DOHH2 (cell line): ENCODE measurements at regions not wholly inside any gene's neighbourhood (a gene's known extent, or its start where the extent isn't known, plus 50 kb on each side); places are given as distances from the start of the nearest gene placed in this dataset.

Source experiments
- H3F3A ChIP-seq: fragments of 200-600 bp; sonication (generic), shearing (Covaris generic); 2 replicates; pipeline ENCODE4 v1.6.0; 2016; ENCODE audit warnings: antibody characterized with exemption, mild to moderate bottlenecking; ENCODE audit not compliant: control insufficient read depth, insufficient read depth
- H3K27ac ChIP-seq: fragments of 200-600 bp; sonication (generic); 2 replicates; pipeline ENCODE4 v1.5.1; 2014; ENCODE audit warnings: low read depth, mild to moderate bottlenecking, low read length, moderate library complexity
- H3K27me3 ChIP-seq: fragments of 200-600 bp; sonication (generic); 2 replicates; pipeline ENCODE4 v1.6.1; 2014; ENCODE audit warnings: mild to moderate bottlenecking, low read length, mixed read lengths; ENCODE audit not compliant: control insufficient read depth
- H3K36me3 ChIP-seq: fragments of 200-600 bp; sonication (generic); 2 replicates; pipeline ENCODE4 v1.6.1; 2014; ENCODE audit warnings: mild to moderate bottlenecking, low read length, moderate library complexity, mixed read lengths; ENCODE audit not compliant: control insufficient read depth
- H3K4me1 ChIP-seq: fragments of 200-600 bp; sonication (generic); 2 replicates; pipeline ENCODE4 v1.6.1; 2014; ENCODE audit warnings: mild to moderate bottlenecking, low read length, mixed read lengths; ENCODE audit not compliant: control insufficient read depth
- H3K4me2 ChIP-seq: fragments of 200-600 bp; sonication (generic); 2 replicates; pipeline ENCODE4 v1.6.0; 2014; ENCODE audit warnings: mild to moderate bottlenecking, low read length, moderate library complexity
- H3K4me3 ChIP-seq: fragments of 200-600 bp; sonication (generic); 2 replicates; pipeline ENCODE4 v1.5.1; 2014; ENCODE audit warnings: mild to moderate bottlenecking, low read length, mixed read lengths
- H3K79me2 ChIP-seq: fragments of 200-600 bp; sonication (generic); 2 replicates; pipeline ENCODE4 v1.6.1; 2014; ENCODE audit warnings: mild to moderate bottlenecking, low read length, mixed read lengths; ENCODE audit not compliant: control insufficient read depth
- H3K9me2 ChIP-seq: fragments of 200-600 bp; sonication (generic); replicated peaks from 2 replicates; pipeline ENCODE4 v1.6.1; 2014; ENCODE audit warnings: mild to moderate bottlenecking, low read length, mixed read lengths; ENCODE audit not compliant: control insufficient read depth
- H3K9me3 ChIP-seq: fragments of 200-600 bp; sonication (generic); 2 replicates; pipeline ENCODE4 v1.6.1; 2014; ENCODE audit warnings: antibody characterized with exemption, low read length, mixed read lengths; ENCODE audit not compliant: control insufficient read depth, insufficient read depth
- H4K20me1 ChIP-seq: fragments of 200-600 bp; sonication (generic); 2 replicates; pipeline ENCODE4 v1.6.0; 2014; ENCODE audit warnings: low read depth, mild to moderate bottlenecking, antibody characterized with exemption, low read length, moderate library complexity; ENCODE audit not compliant: control insufficient read depth, insufficient read depth
- CTCF ChIP-seq: fragments of 200-600 bp; sonication (generic); IDR thresholded peaks from one replicate; pipeline ENCODE4 v1.5.1; 2014; ENCODE audit warnings: antibody characterized with exemption, mild to moderate bottlenecking, low read depth, low read length; ENCODE audit not compliant: poor library complexity, severe bottlenecking
- EZH2phosphoT487 ChIP-seq: fragments of 200-600 bp; sonication (generic); IDR thresholded peaks from 2 replicates; pipeline ENCODE4 v1.6.1; 2017; ENCODE audit warnings: borderline replicate concordance, mild to moderate bottlenecking, antibody characterized with exemption, low read length, moderate library complexity, mixed read lengths

DNA sequence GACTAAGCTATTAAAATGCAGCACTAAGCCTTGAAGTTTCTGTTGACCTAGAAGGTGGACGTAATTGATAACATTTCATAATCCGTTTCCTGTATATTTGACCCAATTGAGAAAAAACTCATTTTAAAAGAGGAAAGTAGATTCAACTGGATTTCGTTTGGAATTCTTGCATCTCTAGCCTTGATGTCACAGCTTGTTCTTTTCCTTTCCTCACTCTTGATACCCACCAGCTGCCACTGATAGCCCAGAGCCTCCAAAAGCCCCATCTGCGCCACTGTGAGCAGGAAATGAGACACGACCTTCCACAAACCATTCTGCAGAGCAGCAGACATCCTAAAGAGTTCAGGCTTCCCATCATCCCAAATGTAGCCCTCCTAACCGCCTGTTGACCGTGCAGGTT is 61.8 kb downstream of the FOXB1 start:
- Histone ChIP-seq H3K4me1 (no peaks in the 10 kb centered on the region), H3K4me3 (no peak overlapping the region)
- TF ChIP-seq CTCF (no peak), EZH2phosphoT487 (no peak)

DNA sequence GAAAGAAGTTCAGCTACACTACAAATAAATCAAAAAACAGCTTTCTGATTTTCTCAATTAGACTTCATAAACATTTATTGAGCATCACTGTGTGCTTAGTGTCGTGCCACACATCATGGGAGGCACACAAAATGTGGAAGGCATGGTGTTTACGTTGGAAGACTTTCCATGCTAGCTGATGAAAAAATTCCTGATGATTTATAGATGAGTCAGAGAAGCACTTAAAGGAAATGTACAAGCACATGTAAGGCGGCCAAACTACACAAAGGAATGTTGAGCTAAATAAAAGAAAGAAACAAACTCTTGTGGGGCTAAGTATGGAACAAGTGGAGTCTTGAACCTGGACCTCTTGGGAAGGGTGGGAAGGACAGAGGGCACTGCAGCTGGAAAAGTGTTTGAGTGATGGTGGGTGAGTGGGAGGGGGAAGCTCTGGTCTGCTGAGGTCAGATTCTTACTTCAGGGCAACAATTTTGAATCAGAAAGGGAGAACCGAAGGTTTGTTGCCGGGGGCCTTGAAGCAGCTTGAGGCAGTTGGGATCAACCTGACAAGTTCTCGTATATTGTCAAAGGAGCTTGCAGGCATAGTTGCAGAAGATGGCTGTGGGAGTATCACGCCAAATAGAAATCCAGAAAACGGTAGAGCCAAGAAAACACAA is 66.9 kb downstream of the FOXB1 start:
- Histone ChIP-seq H3K4me3 (no peak overlapping the region), H3K4me1 (no peaks in the 10 kb centered on the region), H3K27ac (no peak overlapping the region), H4K20me1 (no peaks in the 10 kb centered on the region), H3K79me2 (no peaks in the 10 kb centered on the region), H3K9me2 (no peaks in the 10 kb centered on the region), H3F3A (no peaks in the 10 kb centered on the region), H3K27me3 (no peaks in the 10 kb centered on the region), H3K9me3 (no peaks in the 10 kb centered on the region), H3K4me2 (no peak overlapping the region), H3K36me3 (no peaks in the 10 kb centered on the region)
- no peak for TF ChIP-seq EZH2phosphoT487
- TF ChIP-seq CTCF: no peak

More for the DNA sequence above, 61.8 kb downstream of the FOXB1 start:
- H3K27ac ChIP-seq: no peak overlapping the region
- no peaks in the 10 kb centered on the region for H3F3A ChIP-seq
- no peaks in the 10 kb centered on the region for H3K36me3 ChIP-seq
- peaks cover 6% of the 10 kb centered on the region; the same call in 1 of the 2 replicates for H3K9me3 ChIP-seq
- H3K27me3 ChIP-seq: no peaks in the 10 kb centered on the region
- H4K20me1 ChIP-seq: no peaks in the 10 kb centered on the region
- no peaks in the 10 kb centered on the region for H3K79me2 ChIP-seq
- no peaks in the 10 kb centered on the region for H3K9me2 ChIP-seq
- no peak overlapping the region for H3K4me2 ChIP-seq

DNA sequence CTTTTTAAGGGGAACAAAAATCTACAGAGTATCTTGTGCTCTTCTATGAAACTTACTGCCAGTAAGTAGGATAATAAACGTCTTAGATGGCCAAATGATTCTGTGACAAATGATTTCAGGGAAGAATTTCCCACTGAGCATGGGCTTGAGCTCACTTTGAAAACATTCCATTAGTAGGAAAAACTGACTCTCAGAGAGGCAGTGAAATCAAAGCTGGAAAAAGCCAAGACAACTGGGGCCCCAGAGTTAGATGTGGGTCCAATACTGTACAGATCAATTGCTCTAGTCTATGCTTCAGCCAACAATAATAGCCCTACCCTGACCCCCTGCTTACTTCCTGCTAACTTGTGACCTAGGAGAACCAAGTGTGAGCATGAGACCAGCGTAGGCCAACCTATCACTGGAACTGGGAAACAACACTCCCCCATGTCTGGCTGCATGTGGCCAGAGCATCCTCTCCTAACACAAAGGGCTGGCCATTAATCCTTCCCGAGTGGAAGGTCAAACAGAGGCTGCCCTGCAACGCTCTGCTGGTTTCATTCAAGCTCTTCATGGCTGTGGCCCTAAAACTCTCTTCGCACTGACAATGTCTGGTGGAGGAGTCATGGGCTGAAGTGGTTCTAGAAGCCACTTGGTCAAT is 68.8 kb downstream of the FOXB1 start:
- no peaks in the 10 kb centered on the region for H3K9me3 ChIP-seq
- no peaks in the 10 kb centered on the region for H4K20me1 ChIP-seq
- H3K79me2 ChIP-seq: no peaks in the 10 kb centered on the region
- no peaks in the 10 kb centered on the region for H3F3A ChIP-seq
- H3K36me3 ChIP-seq: no peaks in the 10 kb centered on the region
- H3K9me2 ChIP-seq: no peaks in the 10 kb centered on the region
- TF ChIP-seq EZH2phosphoT487: no peak
- no peak for TF ChIP-seq CTCF
- no peak overlapping the region for H3K27ac ChIP-seq
- no peaks in the 10 kb centered on the region for H3K4me1 ChIP-seq
- H3K27me3 ChIP-seq: no peaks in the 10 kb centered on the region
- H3K4me3 ChIP-seq: no peak overlapping the region
- no peak overlapping the region for H3K4me2 ChIP-seq
